ENCODE measurements at regions not wholly inside any gene's neighbourhood (a gene's known extent, or its start where the extent isn't known, plus 50 kb on each side); places are given as distances from the start of the nearest gene placed in this dataset.

DNA sequence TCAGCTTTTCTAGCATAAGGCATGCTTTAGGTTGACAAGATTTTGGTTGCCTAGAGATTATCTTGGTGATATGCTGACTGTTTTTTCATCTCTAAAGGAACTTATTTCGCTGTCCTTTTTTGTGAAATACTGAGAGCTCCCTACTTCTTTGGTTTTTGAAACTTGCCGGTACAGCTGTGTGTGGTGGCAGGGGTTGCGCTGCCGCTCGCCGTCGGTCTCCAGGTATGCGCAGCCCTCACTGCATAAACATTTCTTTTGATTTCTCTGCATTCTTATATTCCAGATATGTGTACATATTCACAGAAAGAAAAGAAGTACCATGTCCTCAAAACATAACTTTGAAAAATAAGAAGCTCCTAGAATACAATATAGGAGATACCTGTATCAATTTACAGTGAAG lies 106.4 kb upstream of the SYNDIG1 start:
- Histone ChIP-seq H3K9ac (ENCODE audit: insufficient read depth, low read length, poor library complexity, severe bottlenecking) (no peak overlapping the region), H2AFZ (ENCODE audit: insufficient read depth, low read depth, low read length, poor library complexity, severe bottlenecking) (no peak overlapping the region), H3K27ac (ENCODE audit: low read depth in 1 of 2, low read length in 2 of 2) (no peak overlapping the region), H3K4me3 (replicated peaks in 1 of 3; ENCODE audit: low read depth in 2 of 3, low read length in 3 of 3) (no peak overlapping the region), H3K27me3 (ENCODE audit: control insufficient read depth in 2 of 2, insufficient read depth in 2 of 2, low read length in 2 of 2) (no peaks in the 10 kb centered on the region), H4K20me1 (ENCODE audit: insufficient read depth, low read length) (no peaks in the 10 kb centered on the region), H3K36me3 (replicated peaks in 1 of 2; ENCODE audit: control insufficient read depth in 1 of 2, insufficient read depth in 2 of 2, low read length in 2 of 2) (no peaks in the 10 kb centered on the region), H3K4me2 (replicated peaks; ENCODE audit: extremely low read depth, low read length, poor library complexity, severe bottlenecking) (no peak overlapping the region), H3K9me3 (replicated peaks in 1 of 2; ENCODE audit: control insufficient read depth in 1 of 2, insufficient read depth in 1 of 2, low read length in 2 of 2) (peaks cover 11 to 20% of the 10 kb centered on the region in 2 donors), H3K79me2 (ENCODE audit: insufficient read depth, low read length) (no peaks in the 10 kb centered on the region), H3K4me1 (ENCODE audit: control insufficient read depth in 1 of 2, insufficient read depth in 2 of 2, low read length in 2 of 2) (no peaks in the 10 kb centered on the region)
- no peaks in the 10 kb centered on the region for H3K4me1 Mint-ChIP-seq
- no peaks in the 10 kb centered on the region for H3K36me3 Mint-ChIP-seq
- no peak overlapping the region for H3K27ac Mint-ChIP-seq
- peaks cover 0 to 2% (median 1%) of the 10 kb centered on the region in 3 donors for H3K27me3 Mint-ChIP-seq (ENCODE audit: low read depth in 3 of 3)
- no peak overlapping the region for H3K4me3 Mint-ChIP-seq
- DNase-seq: no peak
- TF ChIP-seq CTCF (IDR thresholded peaks at IDR 0.05): no peak
- intact Hi-C loops (cut with micrococcal nuclease): no loop called here
- 100% methylated on average over 1 of the region's 8 CpGs for WGBS (ENCODE audit: insufficient coverage)
- peaks cover 7 to 25% (median 15%) of the 10 kb centered on the region in 7 donors for H3K9me3 Mint-ChIP-seq

DNA sequence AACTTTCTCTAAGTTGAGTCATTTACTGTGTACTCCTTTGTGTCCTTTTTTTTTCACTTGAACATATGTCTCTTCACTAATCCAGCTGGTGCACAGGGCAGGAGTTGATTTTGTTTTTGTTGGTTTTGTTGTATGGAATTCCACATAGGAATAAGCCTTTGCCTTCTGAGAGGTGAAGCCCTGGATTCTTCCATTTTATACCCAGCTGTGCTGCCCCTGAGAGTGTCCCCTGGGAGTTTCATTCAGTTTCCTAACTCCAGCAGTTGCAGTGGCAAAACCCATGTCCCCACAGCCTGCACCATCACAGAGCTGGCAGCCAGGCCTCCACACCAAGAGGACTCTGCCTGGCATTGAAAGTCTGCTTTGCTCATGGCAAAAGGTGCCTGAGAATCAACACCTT lies 107.3 kb upstream of the SYNDIG1 start:
- intact Hi-C loops (cut with micrococcal nuclease): no loop called here
- Mint-ChIP-seq H3K36me3 (no peaks in the 10 kb centered on the region), H3K9me3 (peaks cover 7 to 25% (median 15%) of the 10 kb centered on the region in 7 donors), H3K4me1 (no peaks in the 10 kb centered on the region), H3K27me3 (ENCODE audit: low read depth in 3 of 3) (peaks cover 0 to 2% (median 1%) of the 10 kb centered on the region in 3 donors), H3K4me3 (no peak overlapping the region), H3K27ac (no peak overlapping the region)
- H4K20me1 ChIP-seq (ENCODE audit: insufficient read depth, low read length): no peaks in the 10 kb centered on the region
- no peak for TF ChIP-seq CTCF (IDR thresholded peaks at IDR 0.05)
- no peaks in the 10 kb centered on the region for H3K27me3 ChIP-seq (ENCODE audit: control insufficient read depth in 2 of 2, insufficient read depth in 2 of 2, low read length in 2 of 2)
- peaks cover 11 to 20% of the 10 kb centered on the region in 2 donors for H3K9me3 ChIP-seq (replicated peaks in 1 of 2; ENCODE audit: control insufficient read depth in 1 of 2, insufficient read depth in 1 of 2, low read length in 2 of 2)
- no peak overlapping the region for H3K27ac ChIP-seq (ENCODE audit: low read depth in 1 of 2, low read length in 2 of 2)
- H3K36me3 ChIP-seq (replicated peaks in 1 of 2; ENCODE audit: control insufficient read depth in 1 of 2, insufficient read depth in 2 of 2, low read length in 2 of 2): no peaks in the 10 kb centered on the region
- H3K4me1 ChIP-seq (ENCODE audit: control insufficient read depth in 1 of 2, insufficient read depth in 2 of 2, low read length in 2 of 2): no peaks in the 10 kb centered on the region
- H3K4me3 ChIP-seq (replicated peaks in 1 of 3; ENCODE audit: low read depth in 2 of 3, low read length in 3 of 3): no peak overlapping the region
- no peak overlapping the region for H3K9ac ChIP-seq (ENCODE audit: insufficient read depth, low read length, poor library complexity, severe bottlenecking)
- no peak for DNase-seq
- H3K79me2 ChIP-seq (ENCODE audit: insufficient read depth, low read length): no peaks in the 10 kb centered on the region
- no peak overlapping the region for H2AFZ ChIP-seq (ENCODE audit: insufficient read depth, low read depth, low read length, poor library complexity, severe bottlenecking)
- H3K4me2 ChIP-seq (replicated peaks; ENCODE audit: extremely low read depth, low read length, poor library complexity, severe bottlenecking): no peak overlapping the region

All from CD14-positive monocyte (primary cell).